GM18951 (cell line): ENCODE measurements at regions not wholly inside any gene's neighbourhood (a gene's known extent, or its start where the extent isn't known, plus 50 kb on each side); places are given as distances from the start of the nearest gene placed in this dataset.
"Not testable (repeated sequence)": the region's sequence is repeated elsewhere in the genome, so short reads cannot be mapped to it uniquely, and the experiment has no call there.

ENCODE experiments used
- POLR2A ChIP-seq: IDR thresholded peaks from 4 replicates; pipeline ENCODE4 v1.6.1; 2011; ENCODE audit warnings: mild to moderate bottlenecking; ENCODE audit not compliant: insufficient read length, insufficient read depth; ENCODE audit errors: extremely low read depth
- in situ Hi-C: fragments of 300-500 bp; cut with MboI; formaldehyde crosslinking; loops from one replicate; pipeline ENCODE4 v1.12.0; 2022; ENCODE audit warnings: low sequenced_read_pairs, mixed read lengths, inconsistent platforms; ENCODE audit not compliant: unreplicated experiment

DNA sequence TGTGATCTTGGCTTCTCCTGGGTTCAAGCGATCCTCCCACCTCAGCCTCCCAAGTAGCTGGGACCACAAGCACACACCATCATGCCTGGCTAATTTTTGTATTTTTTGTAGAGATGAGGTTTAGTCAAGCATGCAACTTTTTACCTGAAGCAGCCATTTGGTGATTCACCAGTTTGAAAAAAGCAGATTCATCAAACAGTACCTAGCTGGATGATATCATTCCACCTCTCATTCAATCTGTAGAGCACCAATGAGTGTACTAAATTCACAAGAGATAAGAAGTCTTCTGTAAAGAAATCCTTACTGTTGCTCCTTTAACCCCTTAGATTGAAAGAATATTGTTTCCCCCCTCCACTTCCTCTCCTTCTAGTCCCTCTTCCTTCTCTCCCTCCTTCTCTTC, 261.1 kb upstream of the RFC3 start:
- in situ Hi-C loops: no loop called here
- TF ChIP-seq POLR2A: no peak

DNA sequence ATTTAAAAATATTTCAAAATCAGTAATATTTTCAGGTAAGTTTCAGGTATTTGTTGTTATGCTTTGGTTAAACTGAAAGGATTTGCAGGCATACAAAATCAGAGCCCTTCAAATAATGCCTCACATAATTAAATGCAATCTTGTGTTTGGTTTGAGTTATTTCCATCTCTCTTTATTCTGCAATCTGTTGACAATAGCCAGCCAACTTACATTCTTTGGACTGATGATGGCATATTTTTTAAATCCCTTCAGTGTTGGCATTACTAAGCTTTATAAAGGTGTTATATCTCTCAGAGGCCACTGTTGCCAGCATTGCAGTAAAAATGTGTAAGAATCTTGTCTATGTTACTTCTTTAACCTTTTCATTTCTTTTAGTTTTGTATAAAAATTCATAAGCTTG, 257.2 kb upstream of the RFC3 start:
- in situ Hi-C loops: no loop called here

GRCh38 chr13:33561627-33562026, 256.3 kb upstream of the RFC3 start:
- in situ Hi-C loops: no loop called here
- TF ChIP-seq POLR2A: no peak

More for the DNA sequence above, 257.2 kb upstream of the RFC3 start:
- TF ChIP-seq POLR2A: no peak

DNA sequence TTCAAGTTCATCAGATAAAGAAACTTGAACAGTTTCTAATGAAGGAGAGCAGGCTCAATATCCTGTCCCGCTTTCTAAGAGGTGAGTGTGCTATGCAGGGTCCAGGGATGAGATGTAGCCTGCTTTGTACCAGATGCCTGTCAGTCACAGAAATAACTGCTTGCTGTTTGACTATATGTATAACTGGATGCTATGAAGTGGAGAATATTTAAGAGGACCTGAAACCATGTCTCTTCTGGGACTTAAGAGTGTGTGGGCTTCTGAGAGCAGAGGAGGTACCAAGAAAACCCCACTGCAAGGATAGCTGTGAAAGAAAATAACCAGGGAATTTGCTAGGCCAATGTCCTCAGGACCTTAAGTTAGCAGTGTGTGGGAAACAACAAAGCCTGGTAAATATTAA, 246.3 kb upstream of the RFC3 start:
- no peak for TF ChIP-seq POLR2A
- in situ Hi-C loops: no loop called here

DNA sequence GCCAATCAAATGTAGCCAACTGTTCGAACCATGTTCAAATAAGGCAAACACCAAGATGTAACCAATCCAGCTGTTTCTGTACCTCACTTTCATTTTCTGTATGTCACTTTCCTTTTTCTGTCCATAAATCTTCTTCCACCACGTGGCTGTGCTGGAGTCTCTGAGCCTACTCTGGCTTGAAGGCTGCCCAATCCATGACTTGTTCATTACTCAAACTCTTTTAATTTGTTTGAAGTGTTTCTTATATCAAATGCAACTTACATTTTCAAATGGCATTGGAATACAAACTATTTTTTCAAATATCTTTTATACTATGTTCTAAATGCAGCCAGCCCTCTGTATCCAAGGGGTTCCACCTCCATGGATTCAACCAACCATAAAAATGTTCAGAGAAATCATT, 245.6 kb upstream of the RFC3 start:
- in situ Hi-C loops: not testable (repeated sequence)

DNA sequence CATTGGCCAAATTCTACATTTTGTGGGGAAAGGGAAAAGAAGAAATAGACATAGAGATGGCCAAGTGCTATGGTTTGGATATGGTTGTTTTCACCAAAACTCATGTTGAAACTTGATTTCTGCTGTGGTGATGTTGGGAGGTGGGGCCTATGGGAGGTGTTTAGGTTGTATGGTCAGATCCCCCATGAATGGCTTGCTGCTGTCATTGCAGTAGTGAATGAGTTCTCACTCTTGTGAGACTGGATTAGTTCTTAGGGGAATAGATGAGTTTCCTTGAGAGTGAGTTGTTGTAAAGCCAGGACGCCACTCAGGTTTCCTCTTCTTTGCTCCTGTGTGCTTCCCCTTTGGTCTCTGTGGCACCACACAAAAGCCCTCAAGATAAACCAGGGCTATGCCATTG, 242.6 kb upstream of the RFC3 start:
- TF ChIP-seq POLR2A: no peak
- in situ Hi-C loops: no loop called here

DNA sequence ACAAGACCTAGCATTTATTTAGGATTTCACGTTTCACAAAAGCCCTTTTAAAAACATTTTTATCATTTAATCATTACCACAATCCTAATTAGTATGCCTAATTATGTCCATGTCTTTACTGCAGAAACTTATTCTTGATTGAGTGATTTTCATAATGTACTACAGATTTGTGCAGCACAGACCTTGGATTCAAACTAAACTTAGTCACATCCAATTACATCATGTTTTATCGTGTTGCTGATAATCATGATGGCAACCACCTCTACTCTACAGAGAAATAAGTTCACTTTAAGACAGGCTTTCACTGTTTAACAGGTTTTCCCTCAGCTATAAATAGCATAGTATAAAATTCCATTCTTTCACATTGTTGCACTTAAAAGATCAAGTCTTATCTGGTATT, 240.9 kb upstream of the RFC3 start:
- no peak for TF ChIP-seq POLR2A
- in situ Hi-C loops: no loop called here

DNA sequence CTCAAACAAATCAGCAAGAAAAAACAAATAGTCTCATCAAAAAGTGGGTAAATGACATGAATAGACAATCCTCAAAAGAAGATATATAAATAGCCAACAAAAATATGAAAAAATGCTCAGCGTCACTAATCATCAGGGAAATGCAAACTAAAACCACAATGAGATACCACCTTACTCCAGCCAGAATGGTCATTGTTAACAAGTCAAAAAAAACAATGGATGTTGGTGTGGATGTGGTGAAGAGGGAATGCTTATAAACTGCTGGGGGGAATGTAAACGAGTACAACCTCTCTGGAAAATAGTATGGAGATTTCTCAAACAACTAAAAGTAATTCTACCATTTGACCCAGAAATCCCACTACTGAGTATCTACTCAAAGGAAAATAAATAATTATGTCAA, 239.2 kb upstream of the RFC3 start:
- in situ Hi-C loops: no loop called here
- no peak for TF ChIP-seq POLR2A

DNA sequence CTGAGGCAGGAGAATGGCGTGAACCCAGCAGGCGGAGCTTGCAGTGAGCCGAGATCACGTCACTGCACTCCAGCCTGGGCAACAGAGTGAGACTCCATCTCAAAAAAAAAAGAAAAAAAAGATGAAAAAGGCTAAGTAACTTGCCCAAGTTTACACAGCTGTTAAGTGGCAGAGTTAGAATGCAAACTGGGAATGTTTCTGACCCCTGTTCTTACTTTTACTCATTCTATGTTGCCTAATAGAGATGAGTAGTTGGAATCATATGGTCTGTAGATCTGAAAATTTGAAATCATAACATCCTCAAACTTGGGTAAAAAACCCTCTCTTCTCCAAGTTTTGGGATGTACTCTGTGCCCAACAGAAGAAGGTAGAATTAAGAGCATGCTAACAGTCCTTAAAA, 235.8 kb upstream of the RFC3 start:
- in situ Hi-C loops: no loop called here
- TF ChIP-seq POLR2A: no peak

- TF ChIP-seq POLR2A: no peak
- in situ Hi-C loops: no loop called here
These were observed 234.6 kb upstream of the RFC3 start for GRCh38 chr13:33583398-33583797.

- in situ Hi-C loops: no loop called here
- no peak for TF ChIP-seq POLR2A
These were observed 227.0 kb upstream of the RFC3 start for GRCh38 chr13:33590936-33591335.

DNA sequence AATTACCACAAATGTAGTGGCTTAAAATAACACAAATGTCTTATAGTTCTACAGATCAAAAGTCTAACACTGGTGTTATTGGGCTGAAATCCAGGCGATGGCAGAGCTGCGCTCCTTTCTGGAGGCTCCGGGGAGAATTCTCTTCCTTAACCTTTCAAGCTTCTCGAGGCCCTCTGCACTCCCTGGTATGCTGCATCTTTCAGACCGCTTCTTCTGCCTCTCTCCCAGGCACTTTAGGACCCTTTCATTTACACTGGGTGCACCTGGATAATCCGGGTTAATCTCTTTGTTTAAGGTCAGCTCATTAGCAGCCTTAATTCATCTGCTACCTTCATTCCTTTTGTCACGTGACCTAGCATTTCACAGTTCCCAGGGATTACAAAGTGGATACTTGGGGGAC, 211.3 kb upstream of the RFC3 start:
- no peak for TF ChIP-seq POLR2A
- in situ Hi-C loops: no loop called here

GRCh38 chr13:33610438-33611120, 207.4 kb upstream of the RFC3 start:
- no peak for TF ChIP-seq POLR2A
- in situ Hi-C loops: no loop called here

DNA sequence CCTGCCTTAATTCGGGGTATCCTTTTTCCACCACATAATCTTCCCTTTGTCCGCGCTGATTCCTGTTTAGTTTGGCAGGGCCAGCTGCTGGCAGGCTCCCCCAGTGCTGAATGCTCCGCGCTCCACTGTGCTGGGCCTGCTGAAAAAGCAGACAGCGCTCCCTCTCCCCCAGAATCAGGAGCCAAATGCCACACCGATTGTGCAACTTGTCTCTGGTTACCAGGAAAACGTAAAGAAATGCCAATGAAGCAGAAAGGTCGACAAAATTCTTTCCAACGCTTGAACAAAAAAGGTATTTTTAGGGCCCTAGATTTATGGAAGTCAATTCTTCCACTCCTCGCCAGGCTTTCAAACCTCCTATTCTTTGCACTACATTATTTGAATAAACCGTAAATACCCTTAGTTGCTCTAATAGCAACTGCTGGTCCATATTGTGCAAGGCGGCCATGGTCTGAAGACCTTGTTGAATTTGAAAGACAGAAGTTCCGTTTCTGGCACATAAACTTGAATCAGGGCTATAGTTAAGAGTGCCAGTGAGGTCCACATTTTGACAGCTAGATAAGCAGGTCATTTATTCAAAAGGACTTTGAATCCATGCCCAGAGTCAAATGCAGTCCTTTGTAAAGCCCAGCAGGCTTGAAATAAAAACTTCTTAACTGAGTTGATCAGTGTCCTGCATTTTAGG, 206.7 kb upstream of the RFC3 start:
- no peak for TF ChIP-seq POLR2A
- in situ Hi-C loops: no loop called here
